GM23338 (cell line): ENCODE measurements at regions not wholly inside any gene's neighbourhood (a gene's known extent, or its start where the extent isn't known, plus 50 kb on each side); places are given as distances from the start of the nearest gene placed in this dataset.

Experiments used
- ATAC-seq: fragments of 200-7000 bp; cut with Tn5 transposase; 3 replicates; pipeline ENCODE4 v1.9.1; 2020
- DNase-seq: peaks from one replicate; pipeline ENCODE4 v3.0.0-alpha.2; 2015; ENCODE audit warnings: low spot score
- H2AFZ ChIP-seq: fragments of 200-600 bp; sonication (generic); 2 replicates; pipeline ENCODE4 v1.8.0; 2016; ENCODE audit warnings: antibody characterized with exemption, mild to moderate bottlenecking, moderate library complexity
- H3F3A ChIP-seq: fragments of 200-600 bp; sonication (generic); replicated peaks from 2 replicates; pipeline ENCODE4 v1.8.0; 2017; ENCODE audit warnings: antibody characterized with exemption, mixed run types, low read depth
- H3K27ac ChIP-seq: fragments of 200-600 bp; sonication (generic); 2 replicates; pipeline ENCODE4 v1.6.1; 2016; ENCODE audit warnings: low read depth
- H3K27me3 ChIP-seq: fragments of 200-600 bp; sonication (generic); 2 replicates; pipeline ENCODE4 v1.8.0; 2016; ENCODE audit warnings: mild to moderate bottlenecking, mixed run types, moderate library complexity; ENCODE audit not compliant: insufficient read depth
- H3K36me3 ChIP-seq: fragments of 200-600 bp; sonication (generic); 2 replicates; pipeline ENCODE4 v1.8.0; 2016; ENCODE audit warnings: mild to moderate bottlenecking; ENCODE audit not compliant: insufficient read depth
- H3K4me1 ChIP-seq: fragments of 200-600 bp; sonication (generic); 2 replicates; pipeline ENCODE4 v1.8.0; 2016; ENCODE audit warnings: mild to moderate bottlenecking, moderate library complexity; ENCODE audit not compliant: insufficient read depth
- H3K4me2 ChIP-seq: fragments of 200-600 bp; sonication (generic); 2 replicates; pipeline ENCODE4 v1.7.1; 2017; ENCODE audit warnings: mixed run types
- H3K4me3 ChIP-seq: fragments of 200-600 bp; sonication (generic); 2 replicates; pipeline ENCODE4 v1.6.1; 2016; ENCODE audit warnings: mixed run types
- H3K79me2 ChIP-seq: fragments of 200-600 bp; sonication (generic); replicated peaks from 2 replicates; pipeline ENCODE4 v1.8.0; 2017; ENCODE audit warnings: mild to moderate bottlenecking; ENCODE audit not compliant: insufficient read depth
- H3K9me2 ChIP-seq: fragments of 200-600 bp; sonication (generic); 2 replicates; pipeline ENCODE4 v1.8.0; 2017; ENCODE audit not compliant: insufficient read depth
- H4K20me1 ChIP-seq: fragments of 200-600 bp; sonication (generic); replicated peaks from 2 replicates; pipeline ENCODE4 v1.8.0; 2017; ENCODE audit warnings: mild to moderate bottlenecking; ENCODE audit not compliant: insufficient read depth
- H3K27ac Mint-ChIP-seq: 2 replicates; pipeline ENCODE4 v1.8.0; 2020; ENCODE audit warnings: inconsistent platforms, mild to moderate bottlenecking, moderate library complexity, mixed read lengths
- H3K27me3 Mint-ChIP-seq: 3 replicates; pipeline ENCODE4 v1.8.0; 2022; ENCODE audit warnings: low read depth, mild to moderate bottlenecking, moderate library complexity, mixed read lengths, inconsistent platforms; ENCODE audit not compliant: insufficient read depth, poor library complexity
- H3K36me3 Mint-ChIP-seq: 3 replicates; pipeline ENCODE4 v1.8.0; 2021; ENCODE audit warnings: low read depth, mild to moderate bottlenecking, inconsistent platforms, moderate library complexity, mixed read lengths
- H3K4me1 Mint-ChIP-seq: 3 replicates; pipeline ENCODE4 v1.8.0; 2020; ENCODE audit warnings: mild to moderate bottlenecking, inconsistent platforms, mixed read lengths
- H3K4me3 Mint-ChIP-seq: 3 replicates; pipeline ENCODE4 v1.8.0; 2021; ENCODE audit warnings: moderate library complexity, mild to moderate bottlenecking, inconsistent platforms, mixed read lengths
- H3K9me3 Mint-ChIP-seq: 3 replicates; pipeline ENCODE4 v1.8.0; 2020; ENCODE audit warnings: moderate library complexity, mild to moderate bottlenecking, inconsistent platforms, mixed read lengths
- CREB1 ChIP-seq: fragments of 250-450 bp; sonication (Bioruptor Pico); IDR thresholded peaks from 2 replicates; pipeline ENCODE4 v1.5.0; 2020; ENCODE audit warnings: low read depth, mild to moderate bottlenecking, moderate library complexity
- EZH2 ChIP-seq: fragments of 200-600 bp; sonication (generic); IDR thresholded peaks from one replicate; pipeline ENCODE4 v1.8.0; 2017; ENCODE audit warnings: antibody characterized with exemption, mild to moderate bottlenecking, low read depth; ENCODE audit not compliant: unreplicated experiment
- EZH2phosphoT487 ChIP-seq: fragments of 200-600 bp; sonication (generic); IDR thresholded peaks from one replicate; pipeline ENCODE4 v1.8.1; 2018; ENCODE audit warnings: antibody characterized with exemption; ENCODE audit not compliant: unreplicated experiment
- JUNB ChIP-seq: IDR thresholded peaks from one replicate; pipeline ENCODE4 v1.6.1; 2016; ENCODE audit warnings: antibody characterized with exemption; ENCODE audit not compliant: unreplicated experiment
- NANOG ChIP-seq: IDR thresholded peaks from 2 replicates; pipeline ENCODE4 v1.6.1; 2016; ENCODE audit warnings: antibody characterized with exemption, borderline replicate concordance
- POLR2AphosphoS5 ChIP-seq: IDR thresholded peaks from 2 replicates; pipeline ENCODE4 v1.6.1; 2016; ENCODE audit warnings: antibody characterized with exemption, low read depth
- STAT1 ChIP-seq: IDR thresholded peaks from one replicate; pipeline ENCODE4 v1.6.1; 2016; ENCODE audit warnings: antibody characterized with exemption; ENCODE audit not compliant: unreplicated experiment
- ZNF331 ChIP-seq: fragments of 250-450 bp; sonication (Bioruptor Pico); IDR thresholded peaks from 2 replicates; pipeline ENCODE4 v1.5.0; 2020; ENCODE audit warnings: low read depth, mild to moderate bottlenecking, moderate library complexity
- TF ChIP-seq, protein P1 (sequence below): fragments of 250-450 bp; sonication (Bioruptor Pico); IDR thresholded peaks from 2 replicates; pipeline ENCODE4 v1.5.0; 2020; ENCODE audit warnings: mild to moderate bottlenecking, moderate library complexity

DNA sequence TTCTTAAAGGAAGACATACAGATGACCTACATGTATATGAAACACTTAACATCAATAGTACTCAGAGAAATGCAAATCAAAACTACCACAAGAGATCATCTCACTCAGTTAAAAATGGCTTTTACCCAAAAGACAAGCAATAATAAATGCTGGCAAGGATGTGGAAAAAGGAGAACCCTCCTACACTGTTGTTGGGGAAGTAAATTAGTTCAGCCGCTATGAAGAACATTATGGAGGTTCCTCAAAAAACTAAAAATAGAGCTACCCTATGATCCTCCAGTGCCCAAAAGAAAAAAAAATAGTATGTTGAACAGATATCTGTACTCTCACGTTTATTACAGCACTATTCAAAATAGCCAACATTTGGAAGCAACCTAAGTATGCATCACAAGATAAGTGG, 1579.4 kb upstream of the TMEFF2 start (continued):
- TF ChIP-seq CREB1 (CRISPR knock-in tag) (no peak), EZH2phosphoT487 (no peak), ZNF331 (CRISPR knock-in tag) (no peak), STAT1 (no peak), JUNB (no peak), POLR2AphosphoS5 (no peak), EZH2 (no peak)
- TF ChIP-seq, protein P1, sequence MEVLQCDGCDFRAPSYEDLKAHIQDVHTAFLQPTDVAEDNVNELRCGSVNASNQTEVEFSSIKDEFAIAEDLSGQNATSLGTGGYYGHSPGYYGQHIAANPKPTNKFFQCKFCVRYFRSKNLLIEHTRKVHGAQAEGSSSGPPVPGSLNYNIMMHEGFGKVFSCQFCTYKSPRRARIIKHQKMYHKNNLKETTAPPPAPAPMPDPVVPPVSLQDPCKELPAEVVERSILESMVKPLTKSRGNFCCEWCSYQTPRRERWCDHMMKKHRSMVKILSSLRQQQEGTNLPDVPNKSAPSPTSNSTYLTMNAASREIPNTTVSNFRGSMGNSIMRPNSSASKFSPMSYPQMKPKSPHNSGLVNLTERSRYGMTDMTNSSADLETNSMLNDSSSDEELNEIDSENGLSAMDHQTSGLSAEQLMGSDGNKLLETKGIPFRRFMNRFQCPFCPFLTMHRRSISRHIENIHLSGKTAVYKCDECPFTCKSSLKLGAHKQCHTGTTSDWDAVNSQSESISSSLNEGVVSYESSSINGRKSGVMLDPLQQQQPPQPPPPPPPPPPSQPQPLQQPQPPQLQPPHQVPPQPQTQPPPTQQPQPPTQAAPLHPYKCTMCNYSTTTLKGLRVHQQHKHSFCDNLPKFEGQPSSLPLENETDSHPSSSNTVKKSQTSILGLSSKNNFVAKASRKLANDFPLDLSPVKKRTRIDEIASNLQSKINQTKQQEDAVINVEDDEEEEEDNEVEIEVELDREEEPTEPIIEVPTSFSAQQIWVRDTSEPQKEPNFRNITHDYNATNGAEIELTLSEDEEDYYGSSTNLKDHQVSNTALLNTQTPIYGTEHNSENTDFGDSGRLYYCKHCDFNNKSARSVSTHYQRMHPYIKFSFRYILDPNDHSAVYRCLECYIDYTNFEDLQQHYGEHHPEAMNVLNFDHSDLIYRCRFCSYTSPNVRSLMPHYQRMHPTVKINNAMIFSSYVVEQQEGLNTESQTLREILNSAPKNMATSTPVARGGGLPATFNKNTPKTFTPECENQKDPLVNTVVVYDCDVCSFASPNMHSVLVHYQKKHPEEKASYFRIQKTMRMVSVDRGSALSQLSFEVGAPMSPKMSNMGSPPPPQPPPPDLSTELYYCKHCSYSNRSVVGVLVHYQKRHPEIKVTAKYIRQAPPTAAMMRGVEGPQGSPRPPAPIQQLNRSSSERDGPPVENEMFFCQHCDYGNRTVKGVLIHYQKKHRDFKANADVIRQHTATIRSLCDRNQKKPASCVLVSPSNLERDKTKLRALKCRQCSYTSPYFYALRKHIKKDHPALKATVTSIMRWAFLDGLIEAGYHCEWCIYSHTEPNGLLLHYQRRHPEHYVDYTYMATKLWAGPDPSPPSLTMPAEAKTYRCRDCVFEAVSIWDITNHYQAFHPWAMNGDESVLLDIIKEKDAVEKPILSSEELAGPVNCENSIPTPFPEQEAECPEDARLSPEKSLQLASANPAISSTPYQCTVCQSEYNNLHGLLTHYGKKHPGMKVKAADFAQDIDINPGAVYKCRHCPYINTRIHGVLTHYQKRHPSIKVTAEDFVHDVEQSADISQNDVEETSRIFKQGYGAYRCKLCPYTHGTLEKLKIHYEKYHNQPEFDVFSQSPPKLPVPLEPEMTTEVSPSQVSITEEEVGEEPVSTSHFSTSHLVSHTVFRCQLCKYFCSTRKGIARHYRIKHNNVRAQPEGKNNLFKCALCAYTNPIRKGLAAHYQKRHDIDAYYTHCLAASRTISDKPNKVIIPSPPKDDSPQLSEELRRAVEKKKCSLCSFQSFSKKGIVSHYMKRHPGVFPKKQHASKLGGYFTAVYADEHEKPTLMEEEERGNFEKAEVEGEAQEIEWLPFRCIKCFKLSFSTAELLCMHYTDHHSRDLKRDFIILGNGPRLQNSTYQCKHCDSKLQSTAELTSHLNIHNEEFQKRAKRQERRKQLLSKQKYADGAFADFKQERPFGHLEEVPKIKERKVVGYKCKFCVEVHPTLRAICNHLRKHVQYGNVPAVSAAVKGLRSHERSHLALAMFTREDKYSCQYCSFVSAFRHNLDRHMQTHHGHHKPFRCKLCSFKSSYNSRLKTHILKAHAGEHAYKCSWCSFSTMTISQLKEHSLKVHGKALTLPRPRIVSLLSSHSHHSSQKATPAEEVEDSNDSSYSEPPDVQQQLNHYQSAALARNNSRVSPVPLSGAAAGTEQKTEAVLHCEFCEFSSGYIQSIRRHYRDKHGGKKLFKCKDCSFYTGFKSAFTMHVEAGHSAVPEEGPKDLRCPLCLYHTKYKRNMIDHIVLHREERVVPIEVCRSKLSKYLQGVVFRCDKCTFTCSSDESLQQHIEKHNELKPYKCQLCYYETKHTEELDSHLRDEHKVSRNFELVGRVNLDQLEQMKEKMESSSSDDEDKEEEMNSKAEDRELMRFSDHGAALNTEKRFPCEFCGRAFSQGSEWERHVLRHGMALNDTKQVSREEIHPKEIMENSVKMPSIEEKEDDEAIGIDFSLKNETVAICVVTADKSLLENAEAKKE (CRISPR knock-in tag) = no peak

DNA sequence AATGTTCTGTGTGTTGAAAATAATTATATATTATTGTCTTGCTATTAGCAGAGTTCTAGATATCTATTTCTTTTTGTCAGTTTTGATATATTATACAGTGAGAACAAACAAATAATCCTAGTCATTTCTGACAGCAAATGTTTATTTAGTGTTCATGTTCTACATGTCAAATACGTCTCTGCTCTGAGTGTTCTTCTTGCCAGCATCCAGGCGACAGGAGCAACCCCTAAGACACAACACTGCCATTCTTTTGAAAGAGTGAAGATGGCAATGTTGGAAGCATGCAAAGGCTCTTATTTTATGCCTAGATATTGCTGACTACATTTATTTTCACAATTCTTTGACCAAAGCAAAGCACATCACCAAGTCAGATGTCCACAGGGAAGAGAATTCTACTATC, 1556.6 kb upstream of the TMEFF2 start:
- Histone ChIP-seq H3K27me3 (no peaks in the 10 kb centered on the region), H3F3A (no peaks in the 10 kb centered on the region), H3K27ac (no peak overlapping the region), H3K4me3 (no peak overlapping the region), H4K20me1 (no peaks in the 10 kb centered on the region), H3K9me2 (no peaks in the 10 kb centered on the region), H3K4me2 (no peak overlapping the region), H2AFZ (no peak overlapping the region), H3K36me3 (no peaks in the 10 kb centered on the region), H3K4me1 (no peaks in the 10 kb centered on the region), H3K79me2 (no peaks in the 10 kb centered on the region)
- Mint-ChIP-seq H3K36me3 (no peaks in the 10 kb centered on the region), H3K4me3 (no peak overlapping the region), H3K27me3 (no peaks in the 10 kb centered on the region), H3K27ac (no peak overlapping the region), H3K9me3 (no peaks in the 10 kb centered on the region), H3K4me1 (peaks cover 8% of the 10 kb centered on the region; the same call in 2 of the 3 replicates)
- no peak for DNase-seq
- ATAC-seq = no peak
- TF ChIP-seq NANOG = no peak
- TF ChIP-seq ZNF331 (CRISPR knock-in tag) = no peak
- TF ChIP-seq, protein P1 (CRISPR knock-in tag) = no peak
